K562 (cell line): ENCODE measurements at regions not wholly inside any gene's neighbourhood (a gene's known extent, or its start where the extent isn't known, plus 50 kb on each side); places are given as distances from the start of the nearest gene placed in this dataset.
"Not testable (repeated sequence)": the region's sequence is repeated elsewhere in the genome, so short reads cannot be mapped to it uniquely, and the experiment has no call there.

ENCODE experiments used
- ATAC-seq: fragments of 200-7000 bp; cut with Tn5 transposase; 3 replicates; pipeline ENCODE4 v1.9.1; 2020; ENCODE audit warnings: moderate library complexity
- BruUV-seq: library from RNA; stranded (reverse); fragments of 400-500 nt; replicated peaks from 2 replicates; lab custom pipeline; 2021; lab: Mats Ljungman, UMichigan
- CTCF ChIA-PET: fragments of 300-600 bp; formaldehyde crosslinking; extraction: SDS; loops from one replicate; lab custom pipeline; 2021; ENCODE audit warnings: low intra/inter-chr PET ratio; lab: Yijun Ruan, JAX
- POLR2A ChIA-PET: fragments of 300-600, 350-650 bp; sonication (Branson Sonifier 250); formaldehyde crosslinking; extraction: SDS; loops from one replicate; lab custom pipeline; 2021; ENCODE audit warnings: antibody characterized with exemption, inconsistent platforms; lab: Yijun Ruan, JAX
- DNase-seq, 4 experiments: peaks; one replicate each; pipeline versions ENCODE4 v3.0.0 to v3.0.0-alpha.2; 2011 to 2018; ENCODE audit warnings: low spot score in 3 of 4, mixed read lengths in 3 of 4; ENCODE audit errors: extremely low read depth in 1 of 4
- FAIRE-seq: peaks from 2 replicates; lab custom pipeline; 2011; peaks lifted over from hg19 to GRCh38; lab: Jason Lieb, UNC
- H2AFZ ChIP-seq: 2 replicates; pipeline ENCODE4 v1.6.0; 2011; ENCODE audit warnings: low read depth, low read length, control low read depth, inconsistent platforms
- H3K27ac ChIP-seq: fragments of 200-600 bp; 3 replicates; pipeline ENCODE4 v1.8.0; 2011; ENCODE audit warnings: low read depth, mild to moderate bottlenecking, control low read depth, inconsistent platforms, low read length, moderate library complexity, mixed read lengths; ENCODE audit errors: extremely low read depth
- H3K27me3 ChIP-seq, 2 experiments: fragments of 300-600 bp in 1 of 2; 2 replicates in 1 of 2; 3 replicates in 1 of 2; pipeline versions ENCODE4 v1.6.0 to v1.8.0; 2011; ENCODE audit warnings: inconsistent platforms in 2 of 2, low read length in 2 of 2, mild to moderate bottlenecking in 1 of 2, mixed read lengths in 1 of 2, moderate library complexity in 1 of 2; ENCODE audit not compliant: control insufficient read depth in 2 of 2, insufficient read depth in 2 of 2
- H3K36me3 ChIP-seq: fragments of 300-600 bp; 3 replicates; pipeline ENCODE4 v1.8.0; 2011; ENCODE audit warnings: mild to moderate bottlenecking, low read length, inconsistent platforms; ENCODE audit not compliant: control insufficient read depth, insufficient read depth
- H3K4me1 ChIP-seq, 2 experiments: fragments of 200-600 bp in 1 of 2; replicated peaks in 1 of 2; 2 replicates in 1 of 2; 3 replicates in 1 of 2; pipeline versions ENCODE4 v1.5.1 to v1.8.0; 2011; ENCODE audit warnings: inconsistent platforms in 2 of 2, low read length in 2 of 2, mild to moderate bottlenecking in 1 of 2, mixed read lengths in 1 of 2, moderate library complexity in 1 of 2; ENCODE audit not compliant: control insufficient read depth in 2 of 2, insufficient read depth in 2 of 2
- H3K4me2 ChIP-seq: 2 replicates; pipeline ENCODE4 v1.6.1; 2011; ENCODE audit warnings: low read length, control low read depth, inconsistent platforms, mixed read lengths; ENCODE audit not compliant: insufficient read depth
- H3K4me3 ChIP-seq: fragments of 200-600 bp; sonication (generic), shearing (Covaris generic); 2 replicates; pipeline ENCODE4 v1.5.1; 2016; ENCODE audit warnings: control low read depth, inconsistent platforms
- H3K79me2 ChIP-seq: fragments of 200-600 bp; 3 replicates; pipeline ENCODE4 v1.8.0; 2011; ENCODE audit warnings: low read length, inconsistent platforms; ENCODE audit not compliant: control insufficient read depth, insufficient read depth
- H3K9ac ChIP-seq, 2 experiments: 2 replicates each; pipeline versions ENCODE4 v1.6.0 to v1.6.1; 2011; ENCODE audit warnings: low read depth in 2 of 2, low read length in 2 of 2, control low read depth in 1 of 2, inconsistent platforms in 1 of 2, mild to moderate bottlenecking in 1 of 2, mixed read lengths in 1 of 2; ENCODE audit not compliant: insufficient read depth in 1 of 2
- H3K9me1 ChIP-seq: one replicate; pipeline ENCODE4 v1.6.0; 2011; ENCODE audit warnings: inconsistent platforms, mild to moderate bottlenecking, low read length, moderate library complexity; ENCODE audit not compliant: control insufficient read depth, insufficient read depth
- H3K9me3 ChIP-seq: replicated peaks from 2 replicates; pipeline ENCODE4 v1.5.1; 2011; ENCODE audit warnings: low read depth, low read length, inconsistent platforms; ENCODE audit not compliant: control insufficient read depth, insufficient read depth
- H4K20me1 ChIP-seq: replicated peaks from 2 replicates; pipeline ENCODE4 v1.6.1; 2011; ENCODE audit warnings: low read length, inconsistent platforms, mixed read lengths; ENCODE audit not compliant: control insufficient read depth, insufficient read depth
- BRD9 ChIP-seq: fragments of 450-650 bp; IDR thresholded peaks from 2 replicates; pipeline ENCODE4 v1.6.1; 2018; ENCODE audit warnings: low read depth; ENCODE audit not compliant: partially characterized antibody
- NR1H2 ChIP-seq: sonication (generic); formaldehyde crosslinking; IDR thresholded peaks from 2 replicates; pipeline ENCODE4 v1.4.0; 2020; ENCODE audit warnings: mild to moderate bottlenecking, missing genetic modification reagents
- RBM39 ChIP-seq: fragments of 200-400 bp; formaldehyde crosslinking; optimal IDR thresholded peaks from 2 replicates; pipeline ENCODE3; 2018; ENCODE audit warnings: low read depth, low read length
- SRSF7 ChIP-seq: fragments of 200-400 bp; formaldehyde crosslinking; optimal IDR thresholded peaks from 2 replicates; pipeline ENCODE3; 2017; ENCODE audit warnings: mild to moderate bottlenecking, low read depth, low read length
- SRSF9 ChIP-seq: fragments of 200-400 bp; formaldehyde crosslinking; IDR thresholded peaks from 2 replicates; pipeline ENCODE4 v1.6.1; 2017; ENCODE audit warnings: low read depth, low read length, borderline replicate concordance
- XRCC5 ChIP-seq: fragments of 200-400 bp; formaldehyde crosslinking; IDR thresholded peaks from 2 replicates; pipeline ENCODE4 v1.6.1; 2017; ENCODE audit warnings: low read depth, mild to moderate bottlenecking, low read length
- ZFP30 ChIP-seq: fragments of 250-450 bp; sonication (Bioruptor Pico); IDR thresholded peaks from 2 replicates; pipeline ENCODE4 v1.8.0; 2022; ENCODE audit warnings: moderate library complexity, mild to moderate bottlenecking, inconsistent platforms, borderline replicate concordance
- ZNF764 ChIP-seq: fragments of 250-450 bp; sonication (Bioruptor Pico); IDR thresholded peaks from 2 replicates; pipeline ENCODE4 v1.4.0; 2020; ENCODE audit warnings: low read depth, mild to moderate bottlenecking, moderate library complexity
- WGBS: fragments of 100-300 bp; shearing (Covaris generic); methylation state at CpG from one replicate; pipeline ENCODE4 v1.1.6; 2016; ENCODE audit warnings: low coverage, mixed read lengths; ENCODE audit not compliant: insufficient coverage; ENCODE audit errors: missing lambda C conversion rate; 5-methylcytosine and 5-hydroxymethylcytosine counted together
- in situ Hi-C: fragments of 300-500 bp; cut with MboI; formaldehyde crosslinking; loops from 4 replicates; pipeline ENCODE4 v1.15.0; 2018; ENCODE audit warnings: inconsistent platforms, mixed read lengths
- intact Hi-C: fragments of 100-400 bp; cut with micrococcal nuclease; formaldehyde crosslinking; loops from 2 replicates; pipeline ENCODE4 v1.14.2; 2022
- TF ChIP-seq, protein P1 (sequence below): fragments of 450-650 bp; IDR thresholded peaks from one replicate; pipeline ENCODE4 v1.6.1; 2018; ENCODE audit warnings: mild to moderate bottlenecking, moderate library complexity; ENCODE audit not compliant: partially characterized antibody
- TF ChIP-seq, protein P2 (sequence below): fragments of 450-650 bp; IDR thresholded peaks from 2 replicates; pipeline ENCODE4 v1.6.1; 2017; ENCODE audit warnings: antibody characterized with exemption, mild to moderate bottlenecking

DNA sequence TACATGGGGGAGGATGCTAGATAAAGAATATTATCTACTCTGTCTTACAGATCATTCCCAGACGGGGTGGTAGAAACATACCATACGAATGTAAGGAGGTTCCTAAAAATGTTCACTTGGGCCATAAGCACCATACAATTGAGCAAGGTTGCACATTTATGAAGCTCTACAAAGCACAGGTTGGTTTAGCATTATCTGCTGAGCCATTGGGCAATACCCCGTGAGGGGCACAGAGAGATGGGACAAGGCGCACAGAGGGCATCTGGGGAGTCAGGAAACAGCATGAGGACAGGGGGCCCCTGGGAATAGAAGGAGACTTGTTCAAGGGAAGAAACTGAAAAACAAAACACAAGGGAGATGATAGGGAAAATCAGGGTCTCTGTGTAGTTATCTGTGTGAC is 305.3 kb downstream of the TRIML1 start (continued):
- TF ChIP-seq, protein P1, sequence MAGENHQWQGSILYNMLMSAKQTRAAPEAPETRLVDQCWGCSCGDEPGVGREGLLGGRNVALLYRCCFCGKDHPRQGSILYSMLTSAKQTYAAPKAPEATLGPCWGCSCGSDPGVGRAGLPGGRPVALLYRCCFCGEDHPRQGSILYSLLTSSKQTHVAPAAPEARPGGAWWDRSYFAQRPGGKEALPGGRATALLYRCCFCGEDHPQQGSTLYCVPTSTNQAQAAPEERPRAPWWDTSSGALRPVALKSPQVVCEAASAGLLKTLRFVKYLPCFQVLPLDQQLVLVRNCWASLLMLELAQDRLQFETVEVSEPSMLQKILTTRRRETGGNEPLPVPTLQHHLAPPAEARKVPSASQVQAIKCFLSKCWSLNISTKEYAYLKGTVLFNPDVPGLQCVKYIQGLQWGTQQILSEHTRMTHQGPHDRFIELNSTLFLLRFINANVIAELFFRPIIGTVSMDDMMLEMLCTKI: no peak
- no peak for TF ChIP-seq ZNF764 (CRISPR knock-in tag)

DNA sequence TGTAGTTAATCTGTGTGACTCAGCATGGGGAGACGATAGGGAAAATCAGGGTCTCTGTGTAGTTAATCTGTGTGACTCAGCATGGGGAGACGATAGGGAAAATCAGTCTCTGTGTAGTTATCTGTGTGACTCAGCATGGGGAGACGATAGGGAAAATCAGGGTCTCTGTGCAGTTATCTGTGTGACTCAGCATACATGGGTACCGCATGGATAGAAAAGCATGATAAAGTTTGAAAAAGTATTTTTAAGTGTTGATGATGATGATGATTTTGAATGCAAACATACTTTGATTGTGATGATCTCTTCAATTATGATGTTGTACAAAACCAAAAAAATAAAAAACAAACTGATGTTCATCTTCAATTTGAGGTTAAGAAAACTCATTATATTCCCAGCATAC is 309.8 kb downstream of the TRIML1 start:
- ATAC-seq, CTCF ChIA-PET, H3K4me3 ChIP-seq, H3K9ac ChIP-seq, H3K9me3 ChIP-seq, H2AFZ ChIP-seq, DNase-seq, BruUV-seq, POLR2A ChIA-PET, H3K79me2 ChIP-seq, H3K4me2 ChIP-seq, intact Hi-C loops, H3K27ac ChIP-seq, H3K4me1 ChIP-seq, H4K20me1 ChIP-seq, H3K36me3 ChIP-seq, H3K9me1 ChIP-seq, H3K27me3 ChIP-seq, in situ Hi-C loops, FAIRE-seq: not testable (repeated sequence)
- 4% methylated on average over 2 of the region's 4 CpGs for WGBS

DNA sequence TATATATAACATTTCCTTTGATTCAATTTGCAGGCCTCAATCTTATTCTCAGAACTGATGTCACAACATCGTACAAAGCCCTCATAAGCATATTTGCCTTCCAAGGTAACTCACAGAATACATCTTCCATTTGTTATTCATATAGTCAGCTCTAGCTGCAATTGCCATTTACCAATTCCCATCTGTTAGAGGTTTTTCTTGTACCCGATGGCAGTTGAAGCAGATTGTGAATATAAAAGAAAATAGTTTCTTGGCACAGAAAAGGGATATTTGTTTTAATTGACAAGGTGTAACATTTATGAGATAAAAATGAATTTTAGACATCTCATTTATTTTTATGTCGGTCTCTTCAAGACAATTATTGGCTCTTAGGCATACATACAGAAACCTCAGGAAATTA is 311.3 kb downstream of the TRIML1 start:
- Histone ChIP-seq H3K9me1 (no peaks in the 10 kb centered on the region), H3K9ac (no peak overlapping the region), H2AFZ (no peak overlapping the region), H3K36me3 (no peaks in the 10 kb centered on the region), H3K4me3 (no peak overlapping the region), H4K20me1 (no peaks in the 10 kb centered on the region), H3K79me2 (no peaks in the 10 kb centered on the region), H3K9me3 (no peaks in the 10 kb centered on the region; the same call in 1 of the 2 replicates), H3K27me3 (no peaks in the 10 kb centered on the region), H3K4me1 (no peaks in the 10 kb centered on the region), H3K4me2 (no peak overlapping the region), H3K27ac (no peak overlapping the region)
- in situ Hi-C loops: no loop called here
- CTCF ChIA-PET: no interaction called here
- WGBS: 3% methylated on average over 3 of the region's 3 CpGs
- BruUV-seq: no TSS peak
- FAIRE-seq: no peak
- no peak for ATAC-seq
- intact Hi-C loops: no loop called here
- no peak for DNase-seq
- POLR2A ChIA-PET: no interaction called here
- no peak for TF ChIP-seq XRCC5
- TF ChIP-seq ZFP30: no peak
- TF ChIP-seq RBM39: no peak
- TF ChIP-seq NR1H2 (CRISPR knock-in tag): no peak
- no peak for TF ChIP-seq SRSF7
- TF ChIP-seq BRD9: no peak
- TF ChIP-seq, protein P2, sequence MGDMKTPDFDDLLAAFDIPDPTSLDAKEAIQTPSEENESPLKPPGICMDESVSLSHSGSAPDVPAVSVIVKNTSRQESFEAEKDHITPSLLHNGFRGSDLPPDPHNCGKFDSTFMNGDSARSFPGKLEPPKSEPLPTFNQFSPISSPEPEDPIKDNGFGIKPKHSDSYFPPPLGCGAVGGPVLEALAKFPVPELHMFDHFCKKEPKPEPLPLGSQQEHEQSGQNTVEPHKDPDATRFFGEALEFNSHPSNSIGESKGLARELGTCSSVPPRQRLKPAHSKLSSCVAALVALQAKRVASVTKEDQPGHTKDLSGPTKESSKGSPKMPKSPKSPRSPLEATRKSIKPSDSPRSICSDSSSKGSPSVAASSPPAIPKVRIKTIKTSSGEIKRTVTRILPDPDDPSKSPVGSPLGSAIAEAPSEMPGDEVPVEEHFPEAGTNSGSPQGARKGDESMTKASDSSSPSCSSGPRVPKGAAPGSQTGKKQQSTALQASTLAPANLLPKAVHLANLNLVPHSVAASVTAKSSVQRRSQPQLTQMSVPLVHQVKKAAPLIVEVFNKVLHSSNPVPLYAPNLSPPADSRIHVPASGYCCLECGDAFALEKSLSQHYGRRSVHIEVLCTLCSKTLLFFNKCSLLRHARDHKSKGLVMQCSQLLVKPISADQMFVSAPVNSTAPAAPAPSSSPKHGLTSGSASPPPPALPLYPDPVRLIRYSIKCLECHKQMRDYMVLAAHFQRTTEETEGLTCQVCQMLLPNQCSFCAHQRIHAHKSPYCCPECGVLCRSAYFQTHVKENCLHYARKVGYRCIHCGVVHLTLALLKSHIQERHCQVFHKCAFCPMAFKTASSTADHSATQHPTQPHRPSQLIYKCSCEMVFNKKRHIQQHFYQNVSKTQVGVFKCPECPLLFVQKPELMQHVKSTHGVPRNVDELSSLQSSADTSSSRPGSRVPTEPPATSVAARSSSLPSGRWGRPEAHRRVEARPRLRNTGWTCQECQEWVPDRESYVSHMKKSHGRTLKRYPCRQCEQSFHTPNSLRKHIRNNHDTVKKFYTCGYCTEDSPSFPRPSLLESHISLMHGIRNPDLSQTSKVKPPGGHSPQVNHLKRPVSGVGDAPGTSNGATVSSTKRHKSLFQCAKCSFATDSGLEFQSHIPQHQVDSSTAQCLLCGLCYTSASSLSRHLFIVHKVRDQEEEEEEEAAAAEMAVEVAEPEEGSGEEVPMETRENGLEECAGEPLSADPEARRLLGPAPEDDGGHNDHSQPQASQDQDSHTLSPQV: no peak
- no peak for TF ChIP-seq SRSF9
